Kidney capillary endothelial cell (primary cell): ENCODE measurements at regions not wholly inside any gene's neighbourhood (a gene's known extent, or its start where the extent isn't known, plus 50 kb on each side); places are given as distances from the start of the nearest gene placed in this dataset.
A peak's percentile ranks its signal among the peaks of the same experiment; 100 is the strongest.
"Not testable (repeated sequence)": the region's sequence is repeated elsewhere in the genome, so short reads cannot be mapped to it uniquely, and the experiment has no call there.

Source experiments
- DNase-seq: peaks from one replicate; pipeline ENCODE4 v3.0.0-alpha.2; 2018; ENCODE audit warnings: low spot score

- DNase-seq: not testable (repeated sequence)
Measured at GRCh38 chr6:71007298-71007697, 50.4 kb upstream of the B3GAT2 start.

GRCh38 chr6:71011871-71012371 lies 55.1 kb upstream of the B3GAT2 start:
- DNase-seq: no peak

DNA sequence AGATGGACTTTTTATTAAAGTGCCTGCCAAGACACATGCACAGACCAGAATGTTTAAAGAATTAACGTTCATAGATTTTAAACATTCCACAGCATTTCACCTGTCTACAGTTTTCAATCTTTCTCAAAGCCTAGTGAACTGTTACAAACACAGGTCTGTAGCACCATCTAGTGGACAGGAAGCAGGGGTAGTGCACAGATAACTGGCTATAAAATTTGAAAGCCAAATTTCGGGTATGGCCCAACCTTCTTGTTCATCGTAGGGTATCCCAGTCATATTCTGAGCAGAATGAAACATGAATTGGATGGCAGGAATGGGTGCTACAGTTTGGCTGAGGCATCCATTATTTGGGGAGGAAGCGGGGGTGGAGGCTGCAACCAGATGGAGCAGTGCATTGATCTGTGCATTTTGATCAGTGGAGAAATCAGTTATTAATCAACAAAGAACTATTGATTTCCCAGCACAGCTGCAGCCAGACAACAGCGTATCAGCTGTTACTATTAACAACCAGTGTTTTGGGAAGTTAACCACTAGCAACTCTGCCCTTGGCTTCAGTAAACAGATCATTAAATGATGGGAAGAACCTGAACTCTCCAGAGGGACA lies 56.1 kb upstream of the B3GAT2 start:
- DNase-seq: peak; percentile 64

GRCh38 chr6:71015392-71015791 lies 58.5 kb upstream of the B3GAT2 start:
- no peak for DNase-seq

DNA sequence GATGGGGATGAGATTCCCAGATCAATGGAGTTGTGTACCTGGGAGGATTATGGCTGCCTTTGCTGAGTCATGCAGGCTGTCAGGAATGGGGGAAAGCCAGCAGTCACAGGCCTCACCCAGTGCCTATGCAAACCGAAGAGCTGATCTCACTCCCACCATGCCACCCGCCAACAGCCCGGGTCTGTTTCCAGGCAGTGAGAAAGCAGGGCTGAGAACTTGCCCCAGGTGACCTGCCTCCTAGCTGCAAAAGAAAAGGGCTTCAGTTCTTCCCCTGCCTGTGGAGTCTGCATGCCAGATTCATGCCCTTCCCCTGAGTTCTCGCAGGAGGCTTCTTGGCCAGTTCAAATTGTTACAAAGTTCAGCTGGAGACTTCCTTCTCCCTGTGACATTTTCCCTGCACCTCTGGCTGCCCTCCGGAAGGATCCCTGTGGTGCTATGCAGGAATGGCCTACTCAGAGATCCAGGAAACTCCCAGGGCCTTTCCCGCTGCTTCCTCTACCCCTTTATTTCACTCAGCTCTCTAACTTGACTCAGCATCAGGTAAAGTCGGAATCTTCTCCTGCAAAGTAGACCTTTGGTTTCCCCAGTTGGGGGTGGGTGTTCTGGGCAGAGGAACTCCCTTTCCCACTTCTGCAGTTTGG lies 71.5 kb upstream of the B3GAT2 start:
- no peak for DNase-seq

- DNase-seq: no peak
Measured at GRCh38 chr6:71028877-71029252, 72.0 kb upstream of the B3GAT2 start.

DNA sequence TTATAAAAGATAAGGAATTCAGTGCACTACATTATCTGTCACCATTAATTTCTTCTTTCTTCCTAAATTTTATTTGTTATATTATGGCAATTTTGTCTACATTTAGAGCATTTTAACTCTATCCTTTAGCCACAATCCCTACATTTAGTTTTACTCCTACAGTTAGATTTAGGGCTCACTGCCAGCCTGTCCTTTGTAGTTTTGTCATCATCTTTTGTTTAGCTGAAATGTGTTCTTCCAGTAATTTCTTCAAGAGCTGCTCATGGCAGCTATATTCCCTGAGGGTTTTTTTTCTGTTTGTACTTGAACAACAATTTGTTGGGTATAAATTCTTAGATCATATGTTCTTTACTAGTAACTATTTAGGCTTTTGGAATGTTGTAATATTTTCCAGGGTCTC lies 72.7 kb upstream of the B3GAT2 start:
- DNase-seq: no peak

DNA sequence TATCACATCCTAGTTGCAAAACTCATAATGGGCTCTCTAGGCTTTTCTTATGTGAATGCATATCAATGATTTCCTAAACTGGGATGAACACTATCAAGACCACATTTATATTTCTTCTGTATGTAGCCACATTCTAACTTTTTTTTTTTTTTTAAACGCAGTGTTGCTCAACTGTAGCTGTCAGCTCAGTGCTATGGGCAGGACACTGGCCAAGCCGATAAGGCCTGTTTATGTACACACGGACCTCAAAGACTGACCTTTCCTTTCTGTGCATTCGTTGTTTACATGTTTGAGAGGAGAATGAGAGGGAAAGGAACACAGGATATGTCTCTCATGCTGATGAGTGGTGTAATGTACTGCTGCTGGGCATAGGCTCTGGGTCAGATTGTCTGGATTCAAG lies 75.1 kb upstream of the B3GAT2 start:
- DNase-seq: no peak

DNA sequence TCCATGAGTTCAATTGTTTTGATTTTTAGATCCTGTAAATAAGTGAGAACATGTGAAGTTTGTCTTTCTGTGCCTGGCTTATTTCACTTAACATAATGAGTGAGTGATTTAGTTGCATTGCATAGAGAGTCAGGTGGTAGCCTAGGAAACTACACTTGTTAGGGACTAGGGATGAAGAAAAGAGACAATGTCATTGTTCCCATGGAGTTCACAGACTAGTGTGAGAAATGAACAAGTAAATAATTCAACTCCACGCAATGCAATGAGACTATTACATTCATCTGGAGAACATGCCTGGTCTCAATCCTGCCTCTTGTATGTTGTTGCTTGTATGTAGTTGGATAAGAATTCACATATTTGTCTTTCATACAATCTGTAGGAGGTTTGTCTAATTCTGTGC lies 76.3 kb upstream of the B3GAT2 start:
- DNase-seq: no peak

GRCh38 chr6:71033890-71034289 lies 77.0 kb upstream of the B3GAT2 start:
- DNase-seq: no peak

- DNase-seq: no peak
Measured at GRCh38 chr6:71034563-71035345, 77.9 kb upstream of the B3GAT2 start.

DNA sequence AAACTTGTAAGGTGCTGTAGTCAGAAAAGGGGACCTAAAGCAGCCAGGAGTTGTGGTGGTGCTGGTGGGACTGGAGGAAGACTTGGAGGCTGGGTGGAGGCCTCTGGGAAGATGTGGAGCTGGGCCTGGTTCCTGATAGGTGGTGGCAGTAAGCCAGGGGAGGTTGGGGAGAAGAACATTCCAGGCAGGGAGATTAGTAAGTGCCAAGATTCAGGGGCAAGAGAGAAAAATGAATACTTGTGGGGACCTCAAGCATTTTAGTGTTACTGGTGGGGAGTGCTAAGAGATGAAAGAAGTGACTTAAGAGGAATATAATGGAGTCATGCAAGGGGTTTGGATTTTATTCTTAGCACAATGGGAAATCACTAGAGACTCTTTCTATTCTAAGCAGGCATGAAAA lies 79.0 kb upstream of the B3GAT2 start:
- DNase-seq: no peak

GRCh38 chr6:71038711-71039344 lies 82.0 kb upstream of the B3GAT2 start:
- DNase-seq: no peak

GRCh38 chr6:71040043-71040442 lies 83.2 kb upstream of the B3GAT2 start:
- no peak for DNase-seq

GRCh38 chr6:71040841-71041240 lies 84.0 kb upstream of the B3GAT2 start:
- no peak for DNase-seq

DNA sequence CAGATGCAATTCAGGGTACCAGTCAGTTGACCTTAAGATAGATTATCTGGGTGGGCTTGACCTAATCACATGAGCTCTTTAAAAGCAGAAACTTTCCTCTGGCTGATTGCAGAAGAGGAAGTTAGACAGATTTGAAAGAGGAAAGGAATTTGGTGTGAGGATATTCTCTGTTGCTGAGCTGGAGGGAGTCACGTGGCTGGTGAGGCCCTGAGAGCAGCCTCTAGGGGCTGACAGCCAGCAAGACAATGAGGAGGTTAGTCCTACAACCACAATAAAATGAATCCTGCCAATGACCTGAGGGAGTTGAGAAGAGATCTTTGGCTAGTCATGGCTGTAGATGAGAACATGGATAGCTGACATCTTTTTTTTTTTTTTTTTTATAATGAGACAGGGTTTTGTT lies 87.0 kb upstream of the B3GAT2 start:
- DNase-seq: no peak

DNA sequence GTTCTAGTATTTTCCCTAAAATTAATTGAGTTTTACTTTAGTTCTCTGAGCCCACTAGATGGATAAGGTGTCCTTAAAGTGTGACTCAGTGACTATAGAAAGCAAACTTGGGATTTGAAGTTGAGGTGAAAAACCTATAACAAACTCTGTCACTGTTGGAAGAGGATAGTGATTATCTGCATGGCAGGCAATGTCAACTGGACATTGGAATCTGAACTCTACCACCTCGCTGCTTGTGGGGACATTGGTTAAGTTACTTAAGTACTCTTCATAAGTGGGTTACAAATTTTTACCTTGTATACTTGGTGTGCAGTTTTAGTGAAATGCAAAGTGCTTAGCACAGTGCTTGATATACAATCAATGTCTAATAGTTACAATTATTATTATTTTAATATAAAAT lies 87.9 kb upstream of the B3GAT2 start:
- DNase-seq: no peak

GRCh38 chr6:71045296-71045695 lies 88.4 kb upstream of the B3GAT2 start:
- DNase-seq: no peak

DNA sequence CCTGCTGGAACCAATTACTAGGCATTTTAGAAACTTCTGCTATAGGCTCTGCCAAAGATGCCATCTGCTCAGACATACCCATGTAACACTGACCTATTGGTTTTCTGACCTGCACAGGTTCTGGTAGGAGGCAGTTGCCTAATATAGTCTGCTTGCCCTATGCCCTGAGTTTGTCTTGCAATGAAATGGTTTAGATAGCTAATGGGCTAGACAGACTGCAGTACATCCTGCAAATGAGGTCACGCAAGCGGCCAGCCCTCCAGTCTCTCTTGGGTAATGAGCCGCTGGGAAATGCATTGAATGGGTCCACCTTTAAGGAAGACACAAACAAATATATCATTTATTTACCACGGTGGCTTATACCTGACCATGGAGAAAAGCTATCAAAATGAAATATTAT lies 90.6 kb upstream of the B3GAT2 start:
- DNase-seq: no peak

DNA sequence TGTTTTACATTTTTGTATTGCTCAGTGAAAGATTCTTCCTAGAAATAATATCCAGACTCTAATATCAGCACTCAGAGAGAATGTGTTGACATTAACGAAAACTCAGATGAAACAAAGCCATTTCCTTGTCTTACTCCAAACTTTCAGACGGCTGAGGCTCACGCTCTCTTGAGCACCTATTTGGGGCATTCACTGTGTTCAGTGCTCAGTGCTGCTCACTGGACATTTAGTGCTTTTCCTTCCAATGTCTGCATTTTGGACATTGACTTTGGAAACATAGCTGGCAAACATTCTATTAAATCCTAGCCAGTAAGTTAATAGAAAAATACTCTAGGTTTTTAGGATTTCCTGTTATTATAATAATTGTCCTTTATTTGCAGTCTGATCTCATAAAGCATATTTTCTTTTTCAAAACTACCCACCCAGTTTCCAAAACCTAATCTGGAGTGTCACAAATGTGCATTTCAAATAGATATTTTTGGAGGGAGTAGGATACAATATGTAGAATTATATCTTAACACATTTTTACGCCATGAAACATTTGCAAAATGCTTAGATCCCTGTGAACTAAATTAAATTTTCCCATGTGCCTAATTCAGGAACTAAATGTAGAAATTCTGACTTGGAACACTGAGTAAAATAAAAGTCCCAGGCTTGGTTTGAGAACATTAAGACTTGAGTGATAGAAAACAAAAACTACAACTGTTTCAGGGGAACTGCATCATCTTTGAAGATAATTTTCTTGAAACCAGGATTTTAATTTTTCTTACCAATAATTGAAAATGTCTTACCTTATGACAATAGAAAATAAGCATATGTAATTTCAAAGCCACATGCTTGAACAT lies 91.7 kb upstream of the B3GAT2 start:
- DNase-seq: no peak

DNA sequence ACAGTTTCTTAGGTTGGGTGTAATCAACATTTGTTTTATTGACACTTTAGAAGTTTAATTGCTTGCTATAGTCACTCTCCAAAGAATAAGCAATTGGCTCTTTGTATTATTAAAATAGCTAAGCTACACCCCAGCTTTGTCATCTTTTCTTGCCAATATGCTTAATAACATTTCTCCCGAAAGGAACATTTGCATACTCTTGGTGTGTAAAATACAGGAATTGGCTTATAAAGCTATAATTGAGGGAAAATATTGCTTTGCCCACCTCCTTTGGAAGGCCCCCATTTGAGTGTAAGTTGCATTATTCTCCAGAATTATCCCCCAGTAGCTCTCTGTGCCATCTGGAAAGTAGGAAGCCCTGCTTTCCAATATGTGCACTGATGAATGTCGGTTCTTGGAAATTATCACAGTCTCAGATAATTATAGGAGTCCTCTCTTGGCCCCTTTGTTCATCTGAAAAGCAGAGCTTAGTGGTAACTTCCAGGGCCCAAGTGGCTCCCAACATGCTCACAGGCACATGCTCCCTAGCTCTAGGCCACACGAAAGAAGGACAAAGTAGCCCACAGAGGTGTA lies 92.4 kb upstream of the B3GAT2 start:
- no peak for DNase-seq

DNA sequence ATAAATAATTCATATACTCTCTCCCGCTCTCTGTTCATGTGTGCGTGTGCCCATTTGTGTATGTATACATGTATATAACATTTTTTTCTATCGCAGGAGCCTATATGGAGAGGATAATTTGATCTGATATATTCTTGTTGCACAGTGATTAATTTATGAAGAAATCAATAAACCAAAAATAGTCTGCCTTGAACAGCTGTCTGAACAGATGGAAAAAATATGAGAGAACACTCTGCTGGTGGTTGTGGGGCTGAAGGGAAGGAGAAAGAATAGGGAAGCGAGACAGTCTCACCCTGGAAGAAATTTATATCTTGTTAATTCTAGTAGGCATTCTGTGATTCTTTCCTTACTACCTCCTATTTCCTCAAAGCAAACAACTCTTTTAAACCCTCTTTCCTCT lies 96.6 kb upstream of the B3GAT2 start:
- no peak for DNase-seq
